ENCODE measurements at regions not wholly inside any gene's neighbourhood (a gene's known extent, or its start where the extent isn't known, plus 50 kb on each side); places are given as distances from the start of the nearest gene placed in this dataset.
"Not testable (repeated sequence)": the region's sequence is repeated elsewhere in the genome, so short reads cannot be mapped to it uniquely, and the experiment has no call there.

DNA sequence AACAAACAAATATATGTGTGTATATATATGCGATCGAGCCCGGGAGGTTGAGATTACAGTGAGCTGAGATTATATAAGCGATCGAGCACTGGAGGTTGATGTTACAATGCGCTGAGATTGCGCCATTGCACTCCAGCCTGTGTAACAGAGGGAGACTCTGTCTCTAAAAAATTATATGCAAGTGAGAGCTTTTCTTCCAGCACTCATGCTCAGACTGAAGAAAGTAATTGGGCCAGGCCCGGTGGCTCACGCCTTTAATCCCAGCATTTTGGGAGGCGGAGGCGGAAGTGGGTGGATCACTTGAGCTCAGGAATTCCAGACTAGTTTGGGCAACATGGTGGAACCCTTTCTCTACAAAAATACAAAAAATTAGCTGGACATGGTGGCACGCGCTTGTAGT is 93.2 kb upstream of the OR4F16 start:
- TF ChIP-seq POLR2A, POLR2AphosphoS5, TAF1, SPI1, POU2F2 (IDR thresholded peaks at IDR 0.05; ENCODE audit: low read depth, low read length): not testable (repeated sequence)
